ENCODE measurements at regions not wholly inside any gene's neighbourhood (a gene's known extent, or its start where the extent isn't known, plus 50 kb on each side); places are given as distances from the start of the nearest gene placed in this dataset.

DNA sequence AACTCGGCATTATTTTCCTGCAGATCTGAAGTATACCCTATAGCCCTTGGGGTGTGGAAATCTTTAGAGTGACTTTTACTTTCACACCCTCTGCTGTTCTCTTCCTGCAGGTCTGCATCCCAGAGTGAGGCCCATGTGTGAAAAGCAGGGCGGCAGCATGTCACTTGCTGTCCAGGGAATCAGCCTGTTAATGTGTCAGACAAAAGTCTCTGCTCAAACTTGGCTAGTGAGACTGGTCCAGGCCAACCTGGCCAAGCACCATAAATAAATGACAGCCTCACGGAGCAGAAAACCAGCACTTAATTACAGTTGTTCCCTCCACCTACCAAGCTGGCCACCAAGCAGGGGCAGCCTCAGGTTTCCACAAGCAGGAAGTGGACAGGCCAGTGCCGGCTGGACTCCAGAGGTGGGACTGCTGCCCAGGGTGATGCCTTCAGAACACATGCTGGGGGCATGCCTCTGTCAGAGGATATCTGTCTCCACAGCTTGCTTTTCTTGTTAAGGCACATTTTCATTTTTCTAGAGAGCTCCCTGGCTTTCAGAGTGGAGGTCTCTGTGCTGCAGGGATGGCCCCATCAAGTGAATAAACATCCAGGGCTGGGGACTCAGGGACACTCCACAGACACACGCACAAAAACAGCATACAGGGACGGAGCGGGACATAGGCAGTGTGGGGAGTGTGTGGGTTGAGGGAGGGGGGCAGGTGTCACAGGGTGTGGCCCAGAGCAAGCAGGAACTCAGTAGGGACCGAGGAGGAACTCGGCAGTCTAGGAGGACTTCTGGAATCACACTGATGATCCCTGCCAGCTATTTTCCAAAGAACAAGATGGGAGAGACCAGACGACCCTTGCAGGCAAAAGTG lies 243.8 kb upstream of the IRX1 start:
- H3K9me3 Mint-ChIP-seq (ENCODE audit: unreplicated experiment), result peaks cover 2% of the 10 kb centered on the region
- H3K36me3 Mint-ChIP-seq (ENCODE audit: unreplicated experiment), result peaks cover 10% of the 10 kb centered on the region
- peaks cover 4% of the 10 kb centered on the region for H3K4me1 Mint-ChIP-seq (ENCODE audit: low read depth, unreplicated experiment)
- H3K27me3 Mint-ChIP-seq (ENCODE audit: unreplicated experiment), result peaks cover 4% of the 10 kb centered on the region
- no peak for DNase-seq
- TF ChIP-seq CTCF (IDR thresholded peaks at IDR 0.05; ENCODE audit: partially characterized antibody, unreplicated experiment), result no peak
- no peak overlapping the region for H3K27ac Mint-ChIP-seq (ENCODE audit: unreplicated experiment)
- H3K4me3 Mint-ChIP-seq (ENCODE audit: unreplicated experiment), result no peak overlapping the region

GRCh38 chr5:3350781-3351180 lies 244.9 kb upstream of the IRX1 start:
- H3K36me3 Mint-ChIP-seq (ENCODE audit: unreplicated experiment), result peaks cover 10% of the 10 kb centered on the region
- H3K27ac Mint-ChIP-seq (ENCODE audit: unreplicated experiment), result no peak overlapping the region
- peaks cover 2% of the 10 kb centered on the region for H3K9me3 Mint-ChIP-seq (ENCODE audit: unreplicated experiment)
- H3K4me1 Mint-ChIP-seq (ENCODE audit: low read depth, unreplicated experiment), result no peaks in the 10 kb centered on the region
- no peak overlapping the region for H3K4me3 Mint-ChIP-seq (ENCODE audit: unreplicated experiment)
- DNase-seq, result no peak
- TF ChIP-seq CTCF (IDR thresholded peaks at IDR 0.05; ENCODE audit: partially characterized antibody, unreplicated experiment), result no peak
- H3K27me3 Mint-ChIP-seq (ENCODE audit: unreplicated experiment), result peaks cover 4% of the 10 kb centered on the region

DNA sequence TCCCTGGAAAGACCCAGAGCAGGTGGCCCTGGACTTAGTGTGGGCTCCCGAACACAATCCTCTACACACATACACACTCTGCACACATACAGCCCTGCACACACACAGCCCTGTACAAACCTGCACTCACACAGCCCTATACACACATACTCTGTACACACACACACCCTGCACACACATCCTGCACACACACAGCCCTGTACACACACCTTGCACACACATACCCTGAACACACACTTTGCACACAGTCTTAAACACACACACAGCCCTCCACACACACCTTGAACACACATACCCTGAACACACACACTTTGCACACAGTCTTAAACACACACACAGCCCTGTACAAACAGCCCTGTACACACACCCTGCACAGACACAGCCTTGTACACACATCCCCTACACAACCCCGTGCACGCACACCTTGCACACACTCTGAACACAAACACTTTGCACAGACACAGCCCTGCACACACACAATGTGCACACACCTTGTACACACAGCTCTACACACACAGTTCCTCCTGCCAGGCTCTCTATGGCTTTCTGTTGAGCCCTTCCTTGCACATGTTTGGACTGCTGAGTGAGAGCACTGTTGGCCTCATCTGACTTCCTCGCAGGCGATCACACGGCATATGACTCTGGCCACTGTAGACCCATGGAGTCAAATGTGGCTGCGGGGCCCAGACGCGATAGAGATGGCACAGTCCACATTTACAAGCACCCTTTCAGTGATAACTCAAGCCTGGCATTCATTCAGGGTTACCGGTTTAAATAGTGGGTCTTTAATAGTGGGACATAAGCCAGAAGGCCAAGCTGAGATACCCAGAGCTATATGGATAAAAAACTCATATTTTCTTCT lies 245.7 kb upstream of the IRX1 start:
- no peak for DNase-seq

GRCh38 chr5:3348576-3349535 lies 246.8 kb upstream of the IRX1 start:
- Mint-ChIP-seq H3K27ac (ENCODE audit: unreplicated experiment) (no peak overlapping the region), H3K27me3 (ENCODE audit: unreplicated experiment) (peaks cover 6% of the 10 kb centered on the region), H3K36me3 (ENCODE audit: unreplicated experiment) (peaks cover 10% of the 10 kb centered on the region), H3K4me3 (ENCODE audit: unreplicated experiment) (no peak overlapping the region), H3K4me1 (ENCODE audit: low read depth, unreplicated experiment) (peaks cover 1% of the 10 kb centered on the region), H3K9me3 (ENCODE audit: unreplicated experiment) (peaks cover 2% of the 10 kb centered on the region)
- no peak for DNase-seq
- TF ChIP-seq CTCF (IDR thresholded peaks at IDR 0.05; ENCODE audit: partially characterized antibody, unreplicated experiment), result no peak

More for the DNA sequence above, 245.7 kb upstream of the IRX1 start:
- Mint-ChIP-seq H3K27ac (ENCODE audit: unreplicated experiment) (peak overlapping the region; percentile 3), H3K36me3 (ENCODE audit: unreplicated experiment) (peaks cover 10% of the 10 kb centered on the region), H3K27me3 (ENCODE audit: unreplicated experiment) (peaks cover 4% of the 10 kb centered on the region), H3K9me3 (ENCODE audit: unreplicated experiment) (peaks cover 2% of the 10 kb centered on the region), H3K4me3 (ENCODE audit: unreplicated experiment) (no peak overlapping the region), H3K4me1 (ENCODE audit: low read depth, unreplicated experiment) (no peaks in the 10 kb centered on the region)
- TF ChIP-seq CTCF (IDR thresholded peaks at IDR 0.05; ENCODE audit: partially characterized antibody, unreplicated experiment), result no peak

All from glutamatergic neuron (in vitro differentiated cells).